ENCODE measurements at regions not wholly inside any gene's neighbourhood (a gene's known extent, or its start where the extent isn't known, plus 50 kb on each side); places are given as distances from the start of the nearest gene placed in this dataset.

GRCh38 chr14:58705066-58705465, 67.3 kb downstream of the DACT1 start:
- TF ChIP-seq POLR2AphosphoS5 (IDR thresholded peaks at IDR 0.05) (no peak), EP300 (IDR thresholded peaks at IDR 0.05) (no peak), POLR2A (IDR thresholded peaks at IDR 0.05) (no peak), CTCF (IDR thresholded peaks at IDR 0.05) (no peak)
